Suprapubic skin (tissue), 4 donors: ENCODE measurements at regions not wholly inside any gene's neighbourhood (a gene's known extent, or its start where the extent isn't known, plus 50 kb on each side); places are given as distances from the start of the nearest gene placed in this dataset.

Experiments
- EP300 ChIP-seq: sonication (generic); formaldehyde crosslinking; IDR thresholded peaks from one replicate; pipeline ENCODE4 v1.6.1; 2017; ENCODE audit warnings: antibody characterized with exemption
- POLR2A ChIP-seq, 2 donors: fragments of 450-650 bp; IDR thresholded peaks; one replicate each; pipeline ENCODE4 v1.6.1; 2017; ENCODE audit warnings: antibody characterized with exemption in 2 of 2, mild to moderate bottlenecking in 2 of 2, moderate library complexity in 2 of 2
- POLR2AphosphoS5 ChIP-seq, 3 donors: sonication (generic); formaldehyde crosslinking; IDR thresholded peaks; one replicate each; pipeline ENCODE4 v1.6.1; 2017; ENCODE audit warnings: antibody characterized with exemption in 3 of 3
- TF ChIP-seq, protein P1 (sequence below), 2 donors: fragments of 200-600 bp in 1 of 2; fragments of 450-650 bp in 1 of 2; sonication (generic) in 1 of 2; IDR thresholded peaks; one replicate each; pipeline ENCODE4 v1.5.1; 2016 to 2019; ENCODE audit warnings: antibody characterized with exemption in 2 of 2, mild to moderate bottlenecking in 1 of 2, moderate library complexity in 1 of 2

GRCh38 chr5:88436290-88436689 lies 167.6 kb upstream of the TMEM161B start:
- TF ChIP-seq POLR2A (IDR thresholded peaks at IDR 0.05) (no peak), EP300 (no peak), POLR2AphosphoS5 (IDR thresholded peaks at IDR 0.05) (no peak)
- TF ChIP-seq, protein P1, sequence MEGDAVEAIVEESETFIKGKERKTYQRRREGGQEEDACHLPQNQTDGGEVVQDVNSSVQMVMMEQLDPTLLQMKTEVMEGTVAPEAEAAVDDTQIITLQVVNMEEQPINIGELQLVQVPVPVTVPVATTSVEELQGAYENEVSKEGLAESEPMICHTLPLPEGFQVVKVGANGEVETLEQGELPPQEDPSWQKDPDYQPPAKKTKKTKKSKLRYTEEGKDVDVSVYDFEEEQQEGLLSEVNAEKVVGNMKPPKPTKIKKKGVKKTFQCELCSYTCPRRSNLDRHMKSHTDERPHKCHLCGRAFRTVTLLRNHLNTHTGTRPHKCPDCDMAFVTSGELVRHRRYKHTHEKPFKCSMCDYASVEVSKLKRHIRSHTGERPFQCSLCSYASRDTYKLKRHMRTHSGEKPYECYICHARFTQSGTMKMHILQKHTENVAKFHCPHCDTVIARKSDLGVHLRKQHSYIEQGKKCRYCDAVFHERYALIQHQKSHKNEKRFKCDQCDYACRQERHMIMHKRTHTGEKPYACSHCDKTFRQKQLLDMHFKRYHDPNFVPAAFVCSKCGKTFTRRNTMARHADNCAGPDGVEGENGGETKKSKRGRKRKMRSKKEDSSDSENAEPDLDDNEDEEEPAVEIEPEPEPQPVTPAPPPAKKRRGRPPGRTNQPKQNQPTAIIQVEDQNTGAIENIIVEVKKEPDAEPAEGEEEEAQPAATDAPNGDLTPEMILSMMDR (IDR thresholded peaks at IDR 0.05) = no peak
